Psoas muscle (tissue), 7 donors: ENCODE measurements at regions not wholly inside any gene's neighbourhood (a gene's known extent, or its start where the extent isn't known, plus 50 kb on each side); places are given as distances from the start of the nearest gene placed in this dataset.
"Not testable (repeated sequence)": the region's sequence is repeated elsewhere in the genome, so short reads cannot be mapped to it uniquely, and the experiment has no call there.

Experiments used
- ATAC-seq, 4 donors: fragments of 200-7000 bp; cut with Tn5 transposase; one replicate each; pipeline ENCODE4 v1.9.1; 2020; ENCODE audit warnings: moderate library complexity in 3 of 4, mild to moderate bottlenecking in 2 of 4
- DNase-seq, 2 donors: peaks; one replicate each; pipeline ENCODE4 v3.0.0-alpha.2; 2020
- H3K27ac ChIP-seq: fragments of 200-600 bp; one replicate; pipeline ENCODE4 v1.8.0; 2022
- H3K27me3 ChIP-seq, 3 donors: fragments of 200-600 bp in 1 of 3; one replicate each; pipeline versions ENCODE4 v1.6.1 to v1.8.0; 2013 to 2022; ENCODE audit warnings: low read length in 2 of 3, mild to moderate bottlenecking in 2 of 3, moderate library complexity in 1 of 3; ENCODE audit not compliant: insufficient read depth in 3 of 3
- H3K36me3 ChIP-seq, 2 donors: fragments of 200-600 bp in 1 of 2; one replicate each; pipeline versions ENCODE4 v1.6.1 to v1.8.0; 2013 to 2022; ENCODE audit warnings: low read depth in 1 of 2, mild to moderate bottlenecking in 1 of 2, moderate library complexity in 1 of 2; ENCODE audit not compliant: insufficient read depth in 1 of 2
- H3K4me1 ChIP-seq: fragments of 200-600 bp; one replicate; pipeline ENCODE4 v1.8.0; 2022
- H3K4me3 ChIP-seq: fragments of 200-600 bp; one replicate; pipeline ENCODE4 v1.8.0; 2022; ENCODE audit warnings: mild to moderate bottlenecking
- H3K9me3 ChIP-seq: fragments of 200-600 bp; one replicate; pipeline ENCODE4 v1.8.0; 2022
- CTCF ChIP-seq: fragments of 200-600 bp; IDR thresholded peaks from one replicate; pipeline ENCODE4 v1.8.0; 2022; ENCODE audit warnings: antibody characterized with exemption
- WGBS, 3 donors: extraction: QIAGEN DNeasy Blood & Tissue Kit; methylation state at CpG; one replicate each; pipeline versions ENCODE4 v1.1.6 to v1.1.7; 2013; 5-methylcytosine and 5-hydroxymethylcytosine counted together
- intact Hi-C, 2 donors: fragments of 100-400 bp; cut with DNase I; formaldehyde crosslinking; loops; one replicate each; pipeline versions ENCODE4 v1.11.0 to v1.14.2; 2022
- donor health status: healthy with polysubstance abuse.
- donor health status: DM: no; HTN: no; CAD: no; lungs with moderate emphysema.
- donor health status: Bipolar disorder and iron deficiency.
- donor health status: healthy.
- donor health status: DM: yes; HTN: yes; CAD: no.
- donor health status: DM: no; HTN: no; CAD: no.
- donor health status: DM: yes; HTN: yes; CAD: no.

GRCh38 chr9:89690334-89690912 lies 85.6 kb downstream of the GADD45G start:
- Histone ChIP-seq H3K27me3 (no peaks in the 10 kb centered on the region), H3K36me3 (no peaks in the 10 kb centered on the region), H3K27ac (no peak overlapping the region), H3K4me3 (no peak overlapping the region), H3K9me3 (no peaks in the 10 kb centered on the region), H3K4me1 (peaks cover 2% of the 10 kb centered on the region)
- DNase-seq (no peak), ATAC-seq (no peak)
- intact Hi-C loops, result no loop called here
- WGBS, 3 donors, result 83 to 96% (median 89%) methylated on average over 3 of the region's 3 CpGs
- no peak for TF ChIP-seq CTCF

- DNase-seq, result no peak
- TF ChIP-seq CTCF, result no peak
- Histone ChIP-seq H3K4me3 (no peak overlapping the region), H3K9me3 (no peaks in the 10 kb centered on the region), H3K27ac (no peak overlapping the region), H3K4me1 (no peaks in the 10 kb centered on the region), H3K36me3 (no peaks in the 10 kb centered on the region), H3K27me3 (no peaks in the 10 kb centered on the region)
- no peak for ATAC-seq
- intact Hi-C loops, result no loop called here
- 78 to 87% (median 87%) methylated on average over 5 of the region's 5 CpGs for WGBS, 3 donors
Observed at GRCh38 chr9:89695441-89695891, 90.7 kb downstream of the GADD45G start.

DNA sequence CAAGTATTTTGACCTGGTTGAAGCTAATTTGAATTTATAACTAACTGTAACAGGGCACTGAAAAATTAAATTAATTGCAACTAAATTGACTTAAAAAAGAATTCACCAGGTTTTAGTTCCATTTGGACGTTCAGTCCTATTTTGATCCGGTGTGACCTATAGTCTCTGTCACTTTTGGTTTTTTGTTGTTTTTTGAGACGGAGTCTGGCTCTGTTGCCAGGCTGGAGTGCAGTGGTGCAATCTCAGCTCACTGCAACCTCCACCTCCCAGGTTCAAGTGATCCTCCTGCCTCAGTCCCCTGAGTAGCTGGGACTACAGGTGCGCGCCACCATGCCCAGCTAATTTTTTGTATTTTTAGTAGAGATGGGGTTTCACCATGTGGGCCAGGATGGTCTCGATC lies 91.2 kb downstream of the GADD45G start:
- ATAC-seq, H3K9me3 ChIP-seq, H3K27me3 ChIP-seq, H3K27ac ChIP-seq, H3K4me3 ChIP-seq, H3K4me1 ChIP-seq, H3K36me3 ChIP-seq, intact Hi-C loops, DNase-seq: not testable (repeated sequence)
- 93 to 96% (median 94%) methylated on average over 6 of the region's 6 CpGs for WGBS, 3 donors

DNA sequence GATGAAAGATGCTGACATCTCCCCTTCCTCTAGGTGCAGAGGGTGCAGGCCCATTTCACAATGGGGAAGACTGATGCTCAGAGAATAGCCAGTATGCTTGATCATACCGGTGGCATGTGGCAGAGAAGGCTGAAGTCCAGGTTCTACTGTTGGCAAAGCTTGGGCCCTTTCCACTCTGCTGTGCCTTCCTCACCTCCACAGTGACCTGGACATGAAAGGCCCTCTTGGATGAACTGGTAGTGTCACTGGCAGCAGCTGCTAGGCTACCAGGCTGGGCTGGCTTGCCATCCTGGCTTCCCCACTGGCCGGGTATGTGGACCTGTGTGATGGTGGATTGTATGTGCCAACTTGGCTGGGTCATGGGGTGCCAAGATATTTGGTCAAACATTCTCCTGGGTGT lies 92.0 kb downstream of the GADD45G start:
- Histone ChIP-seq H3K9me3 (no peaks in the 10 kb centered on the region), H3K27ac (no peak overlapping the region), H3K27me3 (no peaks in the 10 kb centered on the region), H3K36me3 (no peaks in the 10 kb centered on the region), H3K4me3 (no peak overlapping the region), H3K4me1 (no peaks in the 10 kb centered on the region)
- TF ChIP-seq CTCF, result no peak
- no peak for DNase-seq
- ATAC-seq, result peak in 2 of 4 donors; percentile 22 to 28
- intact Hi-C loops, result no loop called here
- 42 to 56% (median 49%) methylated on average over 2 of the region's 2 CpGs for WGBS, 3 donors

DNA sequence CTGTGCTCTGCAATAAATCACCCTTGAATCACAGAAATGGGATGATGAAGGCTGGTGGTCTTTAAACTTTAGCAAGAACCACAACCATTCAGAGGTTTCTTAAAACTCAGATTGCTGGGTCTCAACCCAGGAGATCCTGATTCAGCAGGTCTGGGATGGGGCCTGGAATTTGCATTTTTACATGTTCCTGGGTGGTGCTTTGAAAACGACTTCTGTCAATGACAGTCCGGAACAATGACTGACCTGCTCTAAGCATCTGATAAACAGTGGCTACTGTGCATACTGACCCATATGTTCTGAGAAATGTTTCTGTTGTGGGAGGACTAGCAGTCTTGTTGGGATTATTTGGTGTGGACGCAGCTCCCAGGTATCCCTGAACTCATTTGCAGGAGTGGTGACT lies 92.7 kb downstream of the GADD45G start:
- Histone ChIP-seq H3K9me3 (no peaks in the 10 kb centered on the region), H3K36me3 (no peaks in the 10 kb centered on the region), H3K4me1 (no peaks in the 10 kb centered on the region), H3K27me3 (no peaks in the 10 kb centered on the region), H3K4me3 (no peak overlapping the region), H3K27ac (no peak overlapping the region)
- WGBS, 3 donors, result 92 to 96% (median 94%) methylated on average over 3 of the region's 3 CpGs
- DNase-seq, result no peak
- ATAC-seq, result no peak
- intact Hi-C loops, result no loop called here
- TF ChIP-seq CTCF, result no peak
